HepG2 (cell line): ENCODE measurements at regions not wholly inside any gene's neighbourhood (a gene's known extent, or its start where the extent isn't known, plus 50 kb on each side); places are given as distances from the start of the nearest gene placed in this dataset.

ENCODE experiments used
- ATAC-seq: fragments of 200-7000 bp; cut with Tn5 transposase; 3 replicates; pipeline ENCODE4 v1.9.1; 2020; ENCODE audit warnings: mild to moderate bottlenecking, moderate library complexity
- BruUV-seq: library from RNA; stranded (reverse); fragments of 400-500 nt; replicated peaks from 2 replicates; lab custom pipeline; 2021; lab: Mats Ljungman, UMichigan
- CTCF ChIA-PET: fragments of 300-600 bp; formaldehyde crosslinking; extraction: SDS; loops from one replicate; lab custom pipeline; 2021; ENCODE audit warnings: low total read pairs, inconsistent platforms, low intra/inter-chr PET ratio; lab: Yijun Ruan, JAX
- POLR2A ChIA-PET: fragments of 350-600 bp; sonication (Branson Sonifier 250); formaldehyde crosslinking; loops from one replicate; lab custom pipeline; 2020; ENCODE audit warnings: antibody characterized with exemption, inconsistent platforms; lab: Yijun Ruan, JAX
- DNase-seq: peaks from one replicate; pipeline ENCODE4 v3.0.0-alpha.2; 2015; ENCODE audit warnings: low spot score
- FAIRE-seq: peaks from 3 replicates; lab custom pipeline; 2011; peaks lifted over from hg19 to GRCh38; lab: Jason Lieb, UNC
- H2AFZ ChIP-seq: one replicate; pipeline ENCODE4 v1.6.1; 2011; ENCODE audit warnings: low read length, inconsistent platforms
- H3K27ac ChIP-seq: fragments of 300-600 bp; 3 replicates; pipeline ENCODE4 v1.8.0; 2011; ENCODE audit warnings: mixed run types, mild to moderate bottlenecking, mixed read lengths, low read length, inconsistent platforms; ENCODE audit not compliant: insufficient read depth; ENCODE audit errors: extremely low read length
- H3K27me3 ChIP-seq, 2 experiments: fragments of 200-600 bp in 1 of 2; 2 replicates in 1 of 2; 3 replicates in 1 of 2; pipeline versions ENCODE4 v1.6.0 to v1.8.0; 2011; ENCODE audit warnings: low read length in 2 of 2, mild to moderate bottlenecking in 2 of 2, moderate library complexity in 2 of 2, inconsistent platforms in 1 of 2; ENCODE audit not compliant: insufficient read depth in 2 of 2, control insufficient read depth in 1 of 2
- H3K36me3 ChIP-seq, 2 experiments: fragments of 200-600 bp in 1 of 2; replicated peaks in 1 of 2; 2 replicates in 1 of 2; 3 replicates in 1 of 2; pipeline versions ENCODE4 v1.5.1 to v1.8.0; 2011; ENCODE audit warnings: low read length in 2 of 2, inconsistent platforms in 1 of 2; ENCODE audit not compliant: insufficient read depth in 2 of 2, control insufficient read depth in 1 of 2
- H3K4me1 ChIP-seq: 2 replicates; pipeline ENCODE4 v1.5.1; 2012; ENCODE audit warnings: low read length, inconsistent platforms; ENCODE audit not compliant: insufficient read depth
- H3K4me2 ChIP-seq: 2 replicates; pipeline ENCODE4 v1.6.0; 2011; ENCODE audit warnings: low read depth, low read length, inconsistent platforms
- H3K4me3 ChIP-seq, 3 experiments: fragments of 200-600 bp in 1 of 3; sonication (generic), shearing (Covaris generic) in 1 of 3; replicated peaks in 1 of 3; 2 replicates each; pipeline ENCODE4 v1.5.1; 2011 to 2016; ENCODE audit warnings: low read length in 3 of 3, inconsistent platforms in 2 of 3, low read depth in 2 of 3, mild to moderate bottlenecking in 2 of 3, control low read depth in 1 of 3, mixed read lengths in 1 of 3; ENCODE audit not compliant: insufficient read depth in 1 of 3
- H3K79me2 ChIP-seq: one replicate; pipeline ENCODE4 v1.6.1; 2011; ENCODE audit warnings: low read length, inconsistent platforms; ENCODE audit not compliant: insufficient read depth
- H3K9ac ChIP-seq: 2 replicates; pipeline ENCODE4 v1.6.0; 2011; ENCODE audit warnings: mild to moderate bottlenecking, low read depth, low read length, inconsistent platforms; ENCODE audit not compliant: insufficient read depth
- H3K9me3 ChIP-seq: 2 replicates; pipeline ENCODE4 v1.5.1; 2012; ENCODE audit warnings: mild to moderate bottlenecking, low read length
- H4K20me1 ChIP-seq: 2 replicates; pipeline ENCODE4 v1.6.0; 2011; ENCODE audit warnings: inconsistent platforms, mild to moderate bottlenecking, low read length, moderate library complexity; ENCODE audit not compliant: insufficient read depth
- MAF1 ChIP-seq: sonication (generic); formaldehyde crosslinking; IDR thresholded peaks from 2 replicates; pipeline ENCODE4 v1.5.0; 2020; ENCODE audit warnings: missing genetic modification reagents, borderline replicate concordance
- PHF20 ChIP-seq: sonication (generic); formaldehyde crosslinking; IDR thresholded peaks from 2 replicates; pipeline ENCODE4 v1.5.0; 2020; ENCODE audit warnings: mild to moderate bottlenecking, missing genetic modification reagents
- RBAK ChIP-seq: sonication (generic); formaldehyde crosslinking; IDR thresholded peaks from 2 replicates; pipeline ENCODE4 v1.5.1; 2020; ENCODE audit warnings: mild to moderate bottlenecking, missing genetic modification reagents
- ZNF33B ChIP-seq: sonication (generic); formaldehyde crosslinking; IDR thresholded peaks from 2 replicates; pipeline ENCODE4 v1.5.1; 2020; ENCODE audit warnings: mild to moderate bottlenecking, missing genetic modification reagents
- ZNF430 ChIP-seq: sonication (generic); formaldehyde crosslinking; IDR thresholded peaks from 2 replicates; pipeline ENCODE4 v1.9.0; 2021; ENCODE audit warnings: mild to moderate bottlenecking, missing genetic modification reagents
- ZNF546 ChIP-seq: sonication (generic); formaldehyde crosslinking; conservative IDR thresholded peaks from 2 replicates; pipeline ENCODE4 v1.8.1; 2023; ENCODE audit warnings: mild to moderate bottlenecking, missing genetic modification reagents
- ZSCAN21 ChIP-seq: sonication (generic); formaldehyde crosslinking; IDR thresholded peaks from 2 replicates; pipeline ENCODE4 v1.8.0; 2022; ENCODE audit warnings: mild to moderate bottlenecking, missing genetic modification reagents, moderate library complexity, borderline replicate concordance
- in situ Hi-C: cut with HindIII; loops from 2 replicates; pipeline ENCODE4 v1.10.0; 2017; ENCODE audit warnings: low pct_unique_long_range_greater_than_20kb; ENCODE audit not compliant: extremely low pct_ligation_motif_present
- intact Hi-C: fragments of 100-400 bp; cut with micrococcal nuclease; formaldehyde crosslinking; loops from one replicate; pipeline ENCODE4 v1.10.0; 2022; ENCODE audit not compliant: unreplicated experiment
- TF ChIP-seq, protein P1 (sequence below): sonication (generic); formaldehyde crosslinking; IDR thresholded peaks from 2 replicates; pipeline ENCODE4 v1.8.0; 2022; ENCODE audit warnings: missing genetic modification reagents, low read depth, mild to moderate bottlenecking, borderline replicate concordance
- TF ChIP-seq, protein P2 (sequence below): sonication (generic); formaldehyde crosslinking; IDR thresholded peaks from 2 replicates; pipeline ENCODE4 v1.9.0; 2022; ENCODE audit warnings: low read depth, missing genetic modification reagents
- TF ChIP-seq, protein P3 (sequence below): sonication (generic); formaldehyde crosslinking; IDR thresholded peaks from 2 replicates; pipeline ENCODE4 v1.4.0; 2020; ENCODE audit warnings: missing genetic modification reagents, borderline replicate concordance
- TF ChIP-seq, protein P4 (sequence below): sonication (generic); formaldehyde crosslinking; IDR thresholded peaks from 2 replicates; pipeline ENCODE4 v1.8.0; 2022; ENCODE audit warnings: mild to moderate bottlenecking, missing genetic modification reagents, moderate library complexity
- TF ChIP-seq, protein P5 (sequence below): IDR thresholded peaks from 2 replicates; pipeline ENCODE4 v1.6.1; 2016; ENCODE audit warnings: low read depth, control low read depth

DNA sequence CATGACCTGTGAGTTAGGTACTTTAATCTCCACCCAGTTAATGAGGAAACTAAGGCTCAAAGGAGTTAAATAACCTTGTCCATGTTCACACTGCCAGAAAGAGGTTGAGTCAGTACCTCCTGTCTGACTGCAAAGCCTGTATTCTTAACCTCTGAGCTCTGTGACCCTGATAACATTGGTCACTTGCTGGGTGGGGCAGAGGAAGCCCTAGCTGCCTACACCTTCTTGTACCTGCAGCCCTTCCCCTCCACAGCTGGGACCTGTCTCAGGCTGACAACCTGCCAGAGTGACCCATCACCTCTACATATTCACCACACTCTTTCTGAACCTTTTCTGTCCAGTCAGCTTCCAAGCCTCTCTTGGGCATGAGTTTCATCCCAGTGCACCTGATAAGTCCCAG is 106.1 kb upstream of the HES1 start:
- H3K9ac ChIP-seq: no peak overlapping the region
- CTCF ChIA-PET: no interaction called here
- ATAC-seq (no peak), DNase-seq (no peak), FAIRE-seq (no peak)
- no peaks in the 10 kb centered on the region for H4K20me1 ChIP-seq
- in situ Hi-C loops: no loop called here
- no peaks in the 10 kb centered on the region for H3K9me3 ChIP-seq
- H3K27me3 ChIP-seq: peaks cover 0 to 19% of the 10 kb centered on the region in 2 experiments; a peak in 3 of 5 replicates
- H3K36me3 ChIP-seq: no peaks in the 10 kb centered on the region
- POLR2A ChIA-PET: no interaction called here
- intact Hi-C loops: no loop called here
- no peak overlapping the region for H2AFZ ChIP-seq
- H3K79me2 ChIP-seq: no peaks in the 10 kb centered on the region
- H3K4me2 ChIP-seq: no peak overlapping the region
- BruUV-seq: no TSS peak
- H3K4me1 ChIP-seq: peaks cover 48% of the 10 kb centered on the region
- no peak overlapping the region for H3K4me3 ChIP-seq
- TF ChIP-seq, protein P1, sequence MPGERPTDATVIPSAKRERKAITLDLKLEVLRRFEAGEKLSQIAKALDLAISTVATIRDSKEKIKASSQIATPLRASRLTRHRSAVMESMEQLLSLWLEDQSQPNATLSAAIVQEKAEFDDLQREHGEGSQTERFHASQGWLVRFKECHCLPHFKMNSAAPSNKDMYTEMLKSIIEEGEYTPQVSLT (CRISPR knock-in tag): no peak
- no peak for TF ChIP-seq ZSCAN21 (CRISPR knock-in tag)
- TF ChIP-seq, protein P2, sequence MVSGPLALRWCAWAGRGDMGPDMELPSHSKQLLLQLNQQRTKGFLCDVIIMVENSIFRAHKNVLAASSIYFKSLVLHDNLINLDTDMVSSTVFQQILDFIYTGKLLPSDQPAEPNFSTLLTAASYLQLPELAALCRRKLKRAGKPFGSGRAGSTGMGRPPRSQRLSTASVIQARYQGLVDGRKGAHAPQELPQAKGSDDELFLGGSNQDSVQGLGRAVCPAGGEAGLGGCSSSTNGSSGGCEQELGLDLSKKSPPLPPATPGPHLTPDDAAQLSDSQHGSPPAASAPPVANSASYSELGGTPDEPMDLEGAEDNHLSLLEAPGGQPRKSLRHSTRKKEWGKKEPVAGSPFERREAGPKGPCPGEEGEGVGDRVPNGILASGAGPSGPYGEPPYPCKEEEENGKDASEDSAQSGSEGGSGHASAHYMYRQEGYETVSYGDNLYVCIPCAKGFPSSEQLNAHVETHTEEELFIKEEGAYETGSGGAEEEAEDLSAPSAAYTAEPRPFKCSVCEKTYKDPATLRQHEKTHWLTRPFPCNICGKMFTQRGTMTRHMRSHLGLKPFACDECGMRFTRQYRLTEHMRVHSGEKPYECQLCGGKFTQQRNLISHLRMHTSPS: no peak
- no peak for TF ChIP-seq ZNF546 (CRISPR knock-in tag)
- no peak for TF ChIP-seq ZNF33B (CRISPR knock-in tag)
- no peak for TF ChIP-seq ZNF430 (CRISPR knock-in tag)
- TF ChIP-seq, protein P3, sequence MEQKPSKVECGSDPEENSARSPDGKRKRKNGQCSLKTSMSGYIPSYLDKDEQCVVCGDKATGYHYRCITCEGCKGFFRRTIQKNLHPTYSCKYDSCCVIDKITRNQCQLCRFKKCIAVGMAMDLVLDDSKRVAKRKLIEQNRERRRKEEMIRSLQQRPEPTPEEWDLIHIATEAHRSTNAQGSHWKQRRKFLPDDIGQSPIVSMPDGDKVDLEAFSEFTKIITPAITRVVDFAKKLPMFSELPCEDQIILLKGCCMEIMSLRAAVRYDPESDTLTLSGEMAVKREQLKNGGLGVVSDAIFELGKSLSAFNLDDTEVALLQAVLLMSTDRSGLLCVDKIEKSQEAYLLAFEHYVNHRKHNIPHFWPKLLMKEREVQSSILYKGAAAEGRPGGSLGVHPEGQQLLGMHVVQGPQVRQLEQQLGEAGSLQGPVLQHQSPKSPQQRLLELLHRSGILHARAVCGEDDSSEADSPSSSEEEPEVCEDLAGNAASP (CRISPR knock-in tag): no peak
- TF ChIP-seq RBAK: no peak
- TF ChIP-seq, protein P4, sequence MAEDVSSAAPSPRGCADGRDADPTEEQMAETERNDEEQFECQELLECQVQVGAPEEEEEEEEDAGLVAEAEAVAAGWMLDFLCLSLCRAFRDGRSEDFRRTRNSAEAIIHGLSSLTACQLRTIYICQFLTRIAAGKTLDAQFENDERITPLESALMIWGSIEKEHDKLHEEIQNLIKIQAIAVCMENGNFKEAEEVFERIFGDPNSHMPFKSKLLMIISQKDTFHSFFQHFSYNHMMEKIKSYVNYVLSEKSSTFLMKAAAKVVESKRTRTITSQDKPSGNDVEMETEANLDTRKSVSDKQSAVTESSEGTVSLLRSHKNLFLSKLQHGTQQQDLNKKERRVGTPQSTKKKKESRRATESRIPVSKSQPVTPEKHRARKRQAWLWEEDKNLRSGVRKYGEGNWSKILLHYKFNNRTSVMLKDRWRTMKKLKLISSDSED (CRISPR knock-in tag): no peak
- no peak for TF ChIP-seq PHF20 (CRISPR knock-in tag)
- TF ChIP-seq MAF1 (CRISPR knock-in tag): no peak
- TF ChIP-seq, protein P5, sequence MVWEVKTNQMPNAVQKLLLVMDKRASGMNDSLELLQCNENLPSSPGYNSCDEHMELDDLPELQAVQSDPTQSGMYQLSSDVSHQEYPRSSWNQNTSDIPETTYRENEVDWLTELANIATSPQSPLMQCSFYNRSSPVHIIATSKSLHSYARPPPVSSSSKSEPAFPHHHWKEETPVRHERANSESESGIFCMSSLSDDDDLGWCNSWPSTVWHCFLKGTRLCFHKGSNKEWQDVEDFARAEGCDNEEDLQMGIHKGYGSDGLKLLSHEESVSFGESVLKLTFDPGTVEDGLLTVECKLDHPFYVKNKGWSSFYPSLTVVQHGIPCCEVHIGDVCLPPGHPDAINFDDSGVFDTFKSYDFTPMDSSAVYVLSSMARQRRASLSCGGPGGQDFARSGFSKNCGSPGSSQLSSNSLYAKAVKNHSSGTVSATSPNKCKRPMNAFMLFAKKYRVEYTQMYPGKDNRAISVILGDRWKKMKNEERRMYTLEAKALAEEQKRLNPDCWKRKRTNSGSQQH (CRISPR knock-in tag): no peak
- TF ChIP-seq, all 625 proteins: peak for 0
- no peak overlapping the region for H3K27ac ChIP-seq
